Panc1 (cell line): ENCODE measurements at regions not wholly inside any gene's neighbourhood (a gene's known extent, or its start where the extent isn't known, plus 50 kb on each side); places are given as distances from the start of the nearest gene placed in this dataset.

Source experiments
- ATAC-seq: fragments of 200-7000 bp; cut with Tn5 transposase; 2 replicates; pipeline ENCODE4 v1.9.1; 2020; ENCODE audit warnings: mild to moderate bottlenecking, moderate library complexity
- BruUV-seq: library from RNA; stranded (reverse); fragments of 400-500 nt; replicated peaks from 2 replicates; lab custom pipeline; 2021; lab: Mats Ljungman, UMichigan
- CTCF ChIA-PET: fragments of 300-600 bp; sonication (Branson Sonifier 250); formaldehyde crosslinking; loops from one replicate; lab custom pipeline; 2022; ENCODE audit warnings: antibody characterized with exemption; lab: Charles Lee
- POLR2A ChIA-PET: fragments of 300-600 bp; sonication (Branson Sonifier 250); formaldehyde crosslinking; loops from one replicate; lab custom pipeline; 2022; ENCODE audit warnings: antibody characterized with exemption; lab: Charles Lee
- DNase-seq: peaks from one replicate; pipeline ENCODE4 v3.0.0-alpha.2; 2010; ENCODE audit warnings: low read depth, low spot score
- H3K27ac ChIP-seq: 2 replicates; pipeline ENCODE4 v1.5.1; 2011; ENCODE audit warnings: mild to moderate bottlenecking, low read length, inconsistent platforms
- H3K27me3 ChIP-seq: fragments of 200-500 bp; sonication (Bioruptor generic); 2 replicates; pipeline ENCODE4 v1.6.0; 2014; ENCODE audit warnings: low read length, inconsistent platforms; ENCODE audit not compliant: control insufficient read depth, insufficient read depth
- H3K36me3 ChIP-seq: fragments of 200-500 bp; sonication (Bioruptor generic); 2 replicates; pipeline ENCODE4 v1.5.1; 2014; ENCODE audit warnings: inconsistent platforms, mild to moderate bottlenecking, low read length, moderate library complexity; ENCODE audit not compliant: control insufficient read depth, insufficient read depth
- H3K4me1 ChIP-seq: 2 replicates; pipeline ENCODE4 v1.5.1; 2011; ENCODE audit warnings: inconsistent platforms, mild to moderate bottlenecking, low read length, moderate library complexity; ENCODE audit not compliant: control insufficient read depth, insufficient read depth
- H3K4me3 ChIP-seq, 2 experiments: 2 replicates each; pipeline ENCODE4 v1.5.1; 2011 to 2012; ENCODE audit warnings: low read depth in 2 of 2, low read length in 2 of 2, mild to moderate bottlenecking in 2 of 2, inconsistent platforms in 1 of 2, moderate library complexity in 1 of 2
- H3K9me3 ChIP-seq: fragments of 200-500 bp; sonication (Bioruptor generic); 2 replicates; pipeline ENCODE4 v1.5.1; 2014; ENCODE audit warnings: low read depth, mild to moderate bottlenecking, inconsistent platforms, low read length, moderate library complexity; ENCODE audit not compliant: control insufficient read depth, insufficient read depth
- POLR2AphosphoS5 ChIP-seq: IDR thresholded peaks from 2 replicates; pipeline ENCODE4 v1.6.1; 2012; ENCODE audit warnings: mild to moderate bottlenecking, low read depth, low read length, moderate library complexity
- SIN3A ChIP-seq: IDR thresholded peaks from 2 replicates; pipeline ENCODE4 v1.6.1; 2012; ENCODE audit warnings: low read depth, mild to moderate bottlenecking, low read length, moderate library complexity, borderline replicate concordance; ENCODE audit not compliant: insufficient read depth
- TCF7L2 ChIP-seq: IDR thresholded peaks from 2 replicates; pipeline ENCODE4 v1.6.1; 2011; ENCODE audit warnings: mild to moderate bottlenecking, low read depth, low read length, inconsistent platforms
- in situ Hi-C: cut with HindIII; loops from 2 replicates; pipeline ENCODE4 v1.10.0; 2016; ENCODE audit warnings: low sequenced_read_pairs, low pct_unique_long_range_greater_than_20kb
- intact Hi-C: fragments of 100-400 bp; cut with micrococcal nuclease; formaldehyde crosslinking; loops from one replicate; pipeline ENCODE4 v1.10.0; 2022; ENCODE audit not compliant: unreplicated experiment
- TF ChIP-seq, protein P1 (sequence below): fragments of 450-650 bp; IDR thresholded peaks from 2 replicates; pipeline ENCODE4 v1.5.1; 2017; ENCODE audit warnings: mild to moderate bottlenecking
- TF ChIP-seq, protein P2 (sequence below), 2 experiments: IDR thresholded peaks; 2 replicates each; pipeline ENCODE4 v1.6.1; 2011 to 2012; ENCODE audit warnings: low read depth in 2 of 2, control low read depth in 1 of 2, low read length in 1 of 2, mild to moderate bottlenecking in 1 of 2, moderate library complexity in 1 of 2; ENCODE audit not compliant: insufficient read depth in 1 of 2

DNA sequence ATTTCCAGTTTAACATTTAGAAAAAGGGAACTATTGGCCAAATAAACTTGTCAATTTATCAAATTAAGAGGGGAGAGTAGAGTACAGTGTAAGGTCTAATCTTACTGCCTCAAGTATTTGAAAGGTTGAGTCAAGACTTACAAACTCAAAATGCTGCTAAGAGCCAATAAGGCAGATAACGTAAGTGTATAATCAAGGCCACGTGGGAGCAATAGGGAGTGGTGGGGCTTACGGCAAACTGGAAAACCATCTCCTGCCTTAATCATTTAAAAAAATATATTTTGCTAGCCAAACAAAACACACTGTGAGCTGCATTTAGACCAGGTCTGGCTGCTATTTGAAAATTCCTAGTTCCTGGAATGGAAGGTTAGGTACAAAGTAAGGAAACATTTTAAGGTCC, 107.3 kb upstream of the FRMD4B start:
- no peaks in the 10 kb centered on the region for H3K9me3 ChIP-seq
- ChIA-PET CTCF (no interaction called here), POLR2A (no interaction called here)
- no peaks in the 10 kb centered on the region for H3K4me1 ChIP-seq
- intact Hi-C loops, result no loop called here
- ATAC-seq, result no peak
- H3K27ac ChIP-seq, result no peak overlapping the region
- H3K36me3 ChIP-seq, result no peaks in the 10 kb centered on the region
- no peak for DNase-seq
- BruUV-seq, result no TSS peak
- in situ Hi-C loops, result no loop called here
- no peaks in the 10 kb centered on the region for H3K27me3 ChIP-seq
- TF ChIP-seq, protein P1, sequence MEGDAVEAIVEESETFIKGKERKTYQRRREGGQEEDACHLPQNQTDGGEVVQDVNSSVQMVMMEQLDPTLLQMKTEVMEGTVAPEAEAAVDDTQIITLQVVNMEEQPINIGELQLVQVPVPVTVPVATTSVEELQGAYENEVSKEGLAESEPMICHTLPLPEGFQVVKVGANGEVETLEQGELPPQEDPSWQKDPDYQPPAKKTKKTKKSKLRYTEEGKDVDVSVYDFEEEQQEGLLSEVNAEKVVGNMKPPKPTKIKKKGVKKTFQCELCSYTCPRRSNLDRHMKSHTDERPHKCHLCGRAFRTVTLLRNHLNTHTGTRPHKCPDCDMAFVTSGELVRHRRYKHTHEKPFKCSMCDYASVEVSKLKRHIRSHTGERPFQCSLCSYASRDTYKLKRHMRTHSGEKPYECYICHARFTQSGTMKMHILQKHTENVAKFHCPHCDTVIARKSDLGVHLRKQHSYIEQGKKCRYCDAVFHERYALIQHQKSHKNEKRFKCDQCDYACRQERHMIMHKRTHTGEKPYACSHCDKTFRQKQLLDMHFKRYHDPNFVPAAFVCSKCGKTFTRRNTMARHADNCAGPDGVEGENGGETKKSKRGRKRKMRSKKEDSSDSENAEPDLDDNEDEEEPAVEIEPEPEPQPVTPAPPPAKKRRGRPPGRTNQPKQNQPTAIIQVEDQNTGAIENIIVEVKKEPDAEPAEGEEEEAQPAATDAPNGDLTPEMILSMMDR, result no peak
- TF ChIP-seq SIN3A, result no peak
- no peak for TF ChIP-seq TCF7L2
- no peak for TF ChIP-seq POLR2AphosphoS5
- TF ChIP-seq, protein P2, sequence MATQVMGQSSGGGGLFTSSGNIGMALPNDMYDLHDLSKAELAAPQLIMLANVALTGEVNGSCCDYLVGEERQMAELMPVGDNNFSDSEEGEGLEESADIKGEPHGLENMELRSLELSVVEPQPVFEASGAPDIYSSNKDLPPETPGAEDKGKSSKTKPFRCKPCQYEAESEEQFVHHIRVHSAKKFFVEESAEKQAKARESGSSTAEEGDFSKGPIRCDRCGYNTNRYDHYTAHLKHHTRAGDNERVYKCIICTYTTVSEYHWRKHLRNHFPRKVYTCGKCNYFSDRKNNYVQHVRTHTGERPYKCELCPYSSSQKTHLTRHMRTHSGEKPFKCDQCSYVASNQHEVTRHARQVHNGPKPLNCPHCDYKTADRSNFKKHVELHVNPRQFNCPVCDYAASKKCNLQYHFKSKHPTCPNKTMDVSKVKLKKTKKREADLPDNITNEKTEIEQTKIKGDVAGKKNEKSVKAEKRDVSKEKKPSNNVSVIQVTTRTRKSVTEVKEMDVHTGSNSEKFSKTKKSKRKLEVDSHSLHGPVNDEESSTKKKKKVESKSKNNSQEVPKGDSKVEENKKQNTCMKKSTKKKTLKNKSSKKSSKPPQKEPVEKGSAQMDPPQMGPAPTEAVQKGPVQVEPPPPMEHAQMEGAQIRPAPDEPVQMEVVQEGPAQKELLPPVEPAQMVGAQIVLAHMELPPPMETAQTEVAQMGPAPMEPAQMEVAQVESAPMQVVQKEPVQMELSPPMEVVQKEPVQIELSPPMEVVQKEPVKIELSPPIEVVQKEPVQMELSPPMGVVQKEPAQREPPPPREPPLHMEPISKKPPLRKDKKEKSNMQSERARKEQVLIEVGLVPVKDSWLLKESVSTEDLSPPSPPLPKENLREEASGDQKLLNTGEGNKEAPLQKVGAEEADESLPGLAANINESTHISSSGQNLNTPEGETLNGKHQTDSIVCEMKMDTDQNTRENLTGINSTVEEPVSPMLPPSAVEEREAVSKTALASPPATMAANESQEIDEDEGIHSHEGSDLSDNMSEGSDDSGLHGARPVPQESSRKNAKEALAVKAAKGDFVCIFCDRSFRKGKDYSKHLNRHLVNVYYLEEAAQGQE (IDR thresholded peaks at IDR 0.05; ENCODE audit: insufficient read depth in 1 of 2, low read depth in 2 of 2, low read length in 1 of 2), result no peak
- H3K4me3 ChIP-seq, result no peak overlapping the region

DNA sequence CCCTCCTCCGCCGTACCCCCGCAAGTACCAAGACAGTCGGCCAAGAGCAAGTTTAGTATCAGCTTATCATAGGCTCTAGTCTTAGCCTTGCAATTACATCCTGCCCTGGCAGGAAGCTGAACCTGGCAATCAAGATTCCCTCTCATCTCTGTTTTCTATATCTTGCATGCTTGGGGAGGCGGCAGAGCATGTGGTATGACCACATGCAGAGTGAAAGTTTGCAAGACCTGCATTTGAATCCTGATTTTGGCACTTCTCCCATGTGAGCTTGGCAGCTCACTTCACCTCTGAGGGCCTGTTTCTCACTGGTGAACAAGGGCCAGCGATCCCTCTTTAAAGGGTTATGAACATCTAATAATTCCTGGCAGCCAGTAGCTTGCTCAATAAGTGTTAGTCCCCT, 106.1 kb upstream of the FRMD4B start:
- Histone ChIP-seq H3K4me1 (no peaks in the 10 kb centered on the region), H3K9me3 (no peaks in the 10 kb centered on the region), H3K36me3 (no peaks in the 10 kb centered on the region), H3K27me3 (no peaks in the 10 kb centered on the region), H3K27ac (no peak overlapping the region), H3K4me3 (no peak overlapping the region)
- intact Hi-C loops (no loop called here), in situ Hi-C loops (no loop called here)
- BruUV-seq, result no TSS peak
- DNase-seq, result no peak
- ChIA-PET CTCF (no interaction called here), POLR2A (no interaction called here)
- no peak for ATAC-seq
- TF ChIP-seq SIN3A, result no peak
- TF ChIP-seq, protein P1, result no peak
- TF ChIP-seq, protein P2 (IDR thresholded peaks at IDR 0.05; ENCODE audit: insufficient read depth in 1 of 2, low read depth in 2 of 2, low read length in 1 of 2), result no peak
- no peak for TF ChIP-seq TCF7L2
- TF ChIP-seq POLR2AphosphoS5, result no peak
